IMR-90 (cell line): ENCODE measurements at regions not wholly inside any gene's neighbourhood (a gene's known extent, or its start where the extent isn't known, plus 50 kb on each side); places are given as distances from the start of the nearest gene placed in this dataset.

Experiments used
- ATAC-seq: fragments of 200-7000 bp; cut with Tn5 transposase; 2 replicates; pipeline ENCODE4 v1.9.1; 2020; ENCODE audit warnings: low read depth, mild to moderate bottlenecking, moderate library complexity
- BruUV-seq: library from RNA; stranded (reverse); fragments of 400-500 nt; replicated peaks from 2 replicates; lab custom pipeline; 2021; lab: Mats Ljungman, UMichigan
- CTCF ChIA-PET: fragments of 300-600 bp; formaldehyde crosslinking; extraction: SDS; loops from one replicate; lab custom pipeline; 2021; ENCODE audit warnings: antibody characterized with exemption; lab: Yijun Ruan, JAX
- POLR2A ChIA-PET: fragments of 300-600 bp; sonication (Branson Sonifier 250); formaldehyde crosslinking; loops from one replicate; lab custom pipeline; 2022; ENCODE audit warnings: antibody characterized with exemption; ENCODE audit not compliant: unreplicated experiment; lab: Charles Lee
- DNase-seq: peaks from one replicate; pipeline ENCODE4 v3.0.0; 2013
- H2AFZ ChIP-seq: replicated peaks from 2 replicates; pipeline ENCODE3; 2013; ENCODE audit warnings: low read length, mild to moderate bottlenecking; ENCODE audit not compliant: poor library complexity
- H2AK5ac ChIP-seq: 2 replicates; pipeline ENCODE4 v1.6.1; 2013; ENCODE audit warnings: low read depth, low read length, inconsistent platforms
- H2AK9ac ChIP-seq: replicated peaks from 2 replicates; pipeline ENCODE3; 2013; ENCODE audit warnings: mild to moderate bottlenecking, low read depth, low read length, moderate library complexity; ENCODE audit not compliant: poor library complexity
- H2BK120ac ChIP-seq: 2 replicates; pipeline ENCODE4 v1.6.1; 2013; ENCODE audit warnings: low read depth, low read length, inconsistent platforms
- H2BK15ac ChIP-seq: 3 replicates; pipeline ENCODE4 v1.6.1; 2013; ENCODE audit warnings: low read depth, low read length, inconsistent platforms
- H2BK20ac ChIP-seq: 2 replicates; pipeline ENCODE4 v1.6.1; 2013; ENCODE audit warnings: low read depth, mild to moderate bottlenecking, inconsistent platforms, low read length, moderate library complexity
- H2BK5ac ChIP-seq: 2 replicates; pipeline ENCODE4 v1.6.1; 2013; ENCODE audit warnings: mild to moderate bottlenecking, low read depth, low read length, inconsistent platforms; ENCODE audit not compliant: poor library complexity, severe bottlenecking
- H3K14ac ChIP-seq: replicated peaks from 2 replicates; pipeline ENCODE4 v1.6.1; 2013; ENCODE audit warnings: low read depth, low read length, inconsistent platforms
- H3K18ac ChIP-seq: 2 replicates; pipeline ENCODE4 v1.6.1; 2013; ENCODE audit warnings: low read depth, low read length, control low read depth
- H3K23ac ChIP-seq: 2 replicates; pipeline ENCODE4 v1.6.1; 2013; ENCODE audit warnings: low read depth, low read length, inconsistent platforms
- H3K27ac ChIP-seq: 2 replicates; pipeline ENCODE4 v1.5.1; 2013; ENCODE audit warnings: mild to moderate bottlenecking, control low read depth, low read length; ENCODE audit not compliant: insufficient read depth
- H3K27me3 ChIP-seq: 2 replicates; pipeline ENCODE4 v1.6.1; 2013; ENCODE audit warnings: low read length; ENCODE audit not compliant: control insufficient read depth, insufficient read depth
- H3K36me3 ChIP-seq: 2 replicates; pipeline ENCODE4 v1.6.1; 2013; ENCODE audit warnings: low read length, mixed read lengths; ENCODE audit not compliant: control insufficient read depth, insufficient read depth
- H3K4ac ChIP-seq: 2 replicates; pipeline ENCODE4 v1.6.1; 2013; ENCODE audit warnings: low read depth, low read length, inconsistent platforms
- H3K4me1 ChIP-seq: 2 replicates; pipeline ENCODE4 v1.6.1; 2013; ENCODE audit warnings: low read length, mixed read lengths; ENCODE audit not compliant: control insufficient read depth, insufficient read depth
- H3K4me2 ChIP-seq: 2 replicates; pipeline ENCODE4 v1.6.1; 2013; ENCODE audit warnings: low read depth, mild to moderate bottlenecking, control low read depth, low read length, moderate library complexity
- H3K4me3 ChIP-seq: 2 replicates; pipeline ENCODE4 v1.5.1; 2013; ENCODE audit warnings: low read depth, mild to moderate bottlenecking, control low read depth, low read length, moderate library complexity; ENCODE audit not compliant: insufficient read depth
- H3K56ac ChIP-seq: 2 replicates; pipeline ENCODE4 v1.6.1; 2013; ENCODE audit warnings: low read length, inconsistent platforms; ENCODE audit not compliant: insufficient read depth; ENCODE audit errors: extremely low read depth
- H3K79me1 ChIP-seq, 2 experiments: 2 replicates each; pipeline ENCODE4 v1.6.1; 2013; ENCODE audit warnings: low read length in 2 of 2, inconsistent platforms in 1 of 2, low read depth in 1 of 2
- H3K9ac ChIP-seq: 2 replicates; pipeline ENCODE4 v1.6.1; 2013; ENCODE audit warnings: low read depth, low read length, control low read depth
- H3K9me1 ChIP-seq: 2 replicates; pipeline ENCODE4 v1.6.1; 2013; ENCODE audit warnings: low read length, inconsistent platforms; ENCODE audit not compliant: insufficient read depth
- H3K9me3 ChIP-seq: 2 replicates; pipeline ENCODE4 v1.6.1; 2013; ENCODE audit warnings: low read length; ENCODE audit not compliant: control insufficient read depth, insufficient read depth
- H4K20me1 ChIP-seq: 2 replicates; pipeline ENCODE4 v1.6.1; 2013; ENCODE audit warnings: low read length, inconsistent platforms; ENCODE audit not compliant: insufficient read depth
- H4K5ac ChIP-seq: 2 replicates; pipeline ENCODE4 v1.6.1; 2013; ENCODE audit warnings: mild to moderate bottlenecking, low read depth, low read length, control low read depth
- H4K8ac ChIP-seq, 2 experiments: 2 replicates each; pipeline ENCODE4 v1.6.1; 2013; ENCODE audit warnings: low read depth in 2 of 2, low read length in 2 of 2, control low read depth in 1 of 2, inconsistent platforms in 1 of 2
- H4K91ac ChIP-seq: 2 replicates; pipeline ENCODE4 v1.6.1; 2013; ENCODE audit warnings: low read depth, low read length, inconsistent platforms; ENCODE audit not compliant: insufficient read depth
- CEBPB ChIP-seq: IDR thresholded peaks from 2 replicates; pipeline ENCODE4 v1.6.1; 2012; ENCODE audit warnings: low read depth, low read length, improper control_type of control experiment
- FOS ChIP-seq: fragments of 150-350 bp; IDR thresholded peaks from 2 replicates; pipeline ENCODE4 v1.6.1; 2016; ENCODE audit warnings: low read depth, low read length
- MAZ ChIP-seq: IDR thresholded peaks from 2 replicates; pipeline ENCODE4 v1.6.1; 2012; ENCODE audit warnings: low read depth, mild to moderate bottlenecking, low read length, improper control_type of control experiment, moderate library complexity, borderline replicate concordance
- MXI1 ChIP-seq: IDR thresholded peaks from 2 replicates; pipeline ENCODE4 v1.6.1; 2012; ENCODE audit warnings: low read depth, mild to moderate bottlenecking, low read length, moderate library complexity, borderline replicate concordance
- dilution Hi-C: fragments of 300-500 bp; cut with HindIII; formaldehyde crosslinking; loops from one replicate; pipeline ENCODE4 v1.14.3; 2018; ENCODE audit warnings: low sequenced_read_pairs; ENCODE audit not compliant: unreplicated experiment
- in situ Hi-C: fragments of 300-500 bp; cut with MboI; formaldehyde crosslinking; loops from 3 replicates; pipeline ENCODE4 v1.14.3; 2019; ENCODE audit warnings: low sequenced_read_pairs, inconsistent platforms, mixed read lengths
- intact Hi-C: fragments of 100-400 bp; cut with micrococcal nuclease; formaldehyde crosslinking; loops from 2 replicates; pipeline ENCODE4 v1.10.0; 2022

- Histone ChIP-seq H3K18ac (no peak overlapping the region), H3K79me1 (no peaks in the 10 kb centered on the region), H3K4me2 (no peak overlapping the region), H3K56ac (no peak overlapping the region), H3K9me1 (no peaks in the 10 kb centered on the region), H2BK120ac (no peak overlapping the region), H2AK9ac (no peak overlapping the region), H3K4me1 (no peaks in the 10 kb centered on the region), H4K5ac (no peak overlapping the region), H3K9ac (no peak overlapping the region), H4K8ac (no peak overlapping the region), H2BK15ac (no peak overlapping the region), H4K20me1 (no peaks in the 10 kb centered on the region), H3K27ac (no peak overlapping the region), H3K4me3 (no peak overlapping the region), H2AFZ (no peak overlapping the region), H2AK5ac (no peak overlapping the region), H3K23ac (no peak overlapping the region), H3K9me3 (no peaks in the 10 kb centered on the region), H2BK20ac (no peak overlapping the region), H3K4ac (no peak overlapping the region), H3K36me3 (no peaks in the 10 kb centered on the region), H3K14ac (no peak overlapping the region), H4K91ac (no peak overlapping the region), H2BK5ac (no peak overlapping the region), H3K27me3 (peaks cover 2% of the 10 kb centered on the region; the same call in 1 of the 2 replicates)
- POLR2A ChIA-PET = no interaction called here
- ATAC-seq = no peak
- BruUV-seq = no TSS peak
- dilution Hi-C loops = no loop called here
- TF ChIP-seq MXI1 (no peak), FOS (no peak), CEBPB (no peak), MAZ (no peak)
- DNase-seq = no peak
- intact Hi-C loops = no loop called here
- CTCF ChIA-PET = no interaction called here
- in situ Hi-C loops = no loop called here
Measured at GRCh38 chr19:31014668-31015067, 334.6 kb downstream of the TSHZ3 start.
